SK-N-MC (cell line): ENCODE measurements at regions not wholly inside any gene's neighbourhood (a gene's known extent, or its start where the extent isn't known, plus 50 kb on each side); places are given as distances from the start of the nearest gene placed in this dataset.

ENCODE experiments used
- EZH2 ChIP-seq: fragments of 200-600 bp; sonication (generic); IDR thresholded peaks from one replicate; pipeline ENCODE4 v1.6.1; 2017; ENCODE audit warnings: antibody characterized with exemption
- POLR2AphosphoS5 ChIP-seq: IDR thresholded peaks from 2 replicates; pipeline ENCODE4 v1.6.1; 2012; ENCODE audit warnings: mild to moderate bottlenecking, low read depth, low read length, borderline replicate concordance

DNA sequence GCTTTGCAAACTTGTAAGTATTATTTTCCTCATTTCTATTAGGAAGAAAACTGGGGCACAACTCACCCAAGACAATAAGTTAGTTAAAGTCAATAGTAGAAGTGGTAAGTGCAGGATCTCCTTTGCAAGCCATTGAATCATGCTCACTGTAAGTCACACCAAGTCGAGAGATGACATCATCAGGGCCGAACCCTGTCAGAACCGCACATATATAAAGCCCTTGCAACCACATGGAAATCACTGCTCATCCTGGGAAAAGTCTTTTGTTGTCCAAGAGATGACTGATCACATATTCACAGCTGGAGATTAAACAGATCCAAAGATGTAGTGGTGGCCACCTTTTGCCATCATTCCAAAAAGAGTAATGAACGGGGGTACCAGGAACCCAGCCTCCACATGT, 484.8 kb upstream of the ID2 start:
- TF ChIP-seq EZH2 (no peak), POLR2AphosphoS5 (no peak)
